GM19397 (cell line): ENCODE measurements at regions not wholly inside any gene's neighbourhood (a gene's known extent, or its start where the extent isn't known, plus 50 kb on each side); places are given as distances from the start of the nearest gene placed in this dataset.
"Not testable (repeated sequence)": the region's sequence is repeated elsewhere in the genome, so short reads cannot be mapped to it uniquely, and the experiment has no call there.

Experiments
- ATAC-seq: cut with Tn5 transposase; IDR thresholded peaks from one replicate; pipeline ENCODE4 v1.9.1; 2021; ENCODE audit warnings: mild to moderate bottlenecking, moderate library complexity; ENCODE audit not compliant: unreplicated experiment

DNA sequence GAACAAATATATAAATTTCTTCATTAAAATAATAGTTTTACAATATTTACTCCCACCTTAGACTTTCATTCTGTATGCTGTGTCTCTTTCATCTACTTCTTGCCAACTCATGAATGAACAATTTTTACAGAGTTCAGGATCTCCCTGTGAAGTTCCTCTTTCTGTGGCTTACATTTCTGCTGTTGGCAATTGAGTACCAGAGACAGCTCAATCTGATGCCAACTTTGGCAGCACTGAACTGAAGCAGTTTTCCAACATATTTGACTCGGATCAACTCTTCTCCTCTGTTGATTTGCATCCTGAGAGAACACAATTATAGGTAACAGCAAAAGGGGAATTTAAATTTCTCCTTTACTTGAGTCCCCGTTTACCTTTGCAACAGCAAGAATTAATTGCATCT is 1262.2 kb downstream of the EFNA5 start:
- ATAC-seq = no peak

DNA sequence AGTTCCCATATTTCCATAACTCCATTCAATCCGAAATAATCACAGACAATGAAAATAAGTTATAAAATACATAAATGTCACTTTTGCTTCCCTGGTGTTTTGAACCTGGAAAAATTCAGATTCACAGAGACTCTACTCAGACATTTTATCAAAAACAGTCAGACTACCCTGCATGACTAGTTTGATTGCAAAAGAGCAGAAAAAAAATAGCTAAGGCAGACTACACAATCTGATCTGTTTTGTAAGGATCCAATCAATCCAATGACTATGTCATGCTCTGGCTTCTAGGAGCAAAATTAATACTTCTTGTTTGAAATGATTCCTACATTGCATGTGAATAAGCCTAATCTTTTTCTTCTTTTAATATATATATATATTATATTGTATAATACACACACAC is 1262.6 kb downstream of the EFNA5 start:
- ATAC-seq = no peak

DNA sequence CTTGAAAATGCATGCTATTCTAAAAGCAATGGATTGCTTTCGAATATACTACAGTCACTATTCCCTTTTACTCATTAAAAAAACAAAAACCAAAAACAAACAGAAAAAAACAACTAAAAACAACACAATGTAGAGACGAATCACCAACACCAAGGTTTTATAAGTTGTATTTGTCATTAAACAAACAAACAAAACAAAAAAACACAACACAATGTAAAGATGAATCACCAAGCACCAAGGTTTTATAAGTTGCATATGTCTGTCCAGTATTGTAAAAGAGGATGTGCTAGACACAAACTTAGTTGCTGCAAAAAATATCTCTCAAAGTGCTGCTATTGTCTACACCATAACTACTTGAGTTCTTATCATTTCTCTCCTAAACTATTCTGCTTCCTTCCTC is 1269.2 kb downstream of the EFNA5 start:
- ATAC-seq = no peak

DNA sequence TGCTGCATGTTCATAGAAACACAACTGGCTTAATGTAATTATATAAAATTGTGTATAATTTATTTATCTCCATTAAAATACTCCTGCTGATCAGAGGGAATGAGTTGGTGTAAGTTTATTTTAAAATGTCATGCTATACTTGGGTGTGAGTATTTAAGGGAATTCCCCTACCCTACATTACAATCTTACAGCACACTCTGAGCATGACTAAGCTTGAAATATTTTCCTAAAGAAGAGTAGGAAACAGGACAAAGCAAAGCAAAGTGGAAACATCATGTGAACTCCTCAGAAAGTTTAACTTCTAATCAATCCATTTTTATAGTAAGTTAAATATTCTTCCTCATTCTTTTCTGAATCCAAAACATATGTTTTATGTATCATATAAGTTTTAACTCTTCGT is 1271.3 kb downstream of the EFNA5 start:
- ATAC-seq = no peak

DNA sequence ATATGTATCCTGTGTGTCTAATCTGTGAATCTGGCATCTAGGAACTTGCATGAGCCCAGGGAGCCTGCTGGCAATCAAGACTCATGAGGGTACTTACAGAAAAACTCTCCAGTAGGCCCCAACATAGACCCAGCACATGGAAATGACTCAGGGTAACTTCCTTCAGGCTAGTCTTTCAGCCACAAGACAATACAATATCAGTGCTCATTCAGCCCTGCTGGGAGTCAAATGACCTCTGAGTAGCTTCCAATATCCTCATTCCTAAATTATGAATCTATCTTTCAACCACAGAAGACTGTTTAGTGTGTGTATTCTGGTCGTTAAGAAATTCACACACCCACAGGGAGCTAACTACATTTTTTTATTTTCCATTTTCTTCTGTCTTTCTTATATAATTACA is 1273.0 kb downstream of the EFNA5 start:
- ATAC-seq = no peak

DNA sequence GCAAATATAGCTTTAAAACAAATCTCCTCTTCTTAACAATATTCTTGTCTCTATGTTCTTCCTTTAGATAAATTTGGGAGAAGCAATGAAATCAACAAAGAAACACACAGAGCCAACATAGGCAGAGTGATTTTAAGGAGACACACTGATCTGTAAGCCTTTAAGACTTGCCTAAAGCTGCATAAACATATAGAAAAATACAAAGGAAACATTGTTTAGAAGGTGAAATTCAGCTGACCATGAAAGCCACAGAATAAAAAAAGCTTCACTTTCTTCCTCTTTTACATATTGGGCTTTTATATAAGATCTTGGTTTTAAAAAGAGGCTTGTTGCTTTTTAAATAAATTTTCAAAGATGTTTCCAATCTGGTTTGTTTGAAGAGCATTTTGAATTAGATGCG is 1277.5 kb downstream of the EFNA5 start:
- ATAC-seq = no peak

DNA sequence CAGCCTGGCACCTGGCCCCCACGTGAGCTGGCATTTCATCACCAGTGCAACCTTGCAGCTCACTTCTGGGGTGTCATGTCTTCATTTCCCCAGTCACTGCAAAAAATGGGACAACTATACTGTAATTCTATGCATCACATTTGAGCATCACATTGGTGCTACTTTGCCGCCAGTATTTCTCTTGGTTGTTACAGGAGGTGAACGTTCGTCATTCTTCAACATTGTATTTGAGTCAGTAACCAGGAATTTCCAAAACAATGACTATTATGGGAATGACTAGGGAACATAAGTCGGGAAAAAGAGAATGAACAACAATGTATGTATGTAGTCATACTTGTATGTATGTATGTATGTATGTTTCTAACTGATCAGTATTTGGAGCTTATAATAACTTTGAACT is 1278.0 kb downstream of the EFNA5 start:
- no peak for ATAC-seq

DNA sequence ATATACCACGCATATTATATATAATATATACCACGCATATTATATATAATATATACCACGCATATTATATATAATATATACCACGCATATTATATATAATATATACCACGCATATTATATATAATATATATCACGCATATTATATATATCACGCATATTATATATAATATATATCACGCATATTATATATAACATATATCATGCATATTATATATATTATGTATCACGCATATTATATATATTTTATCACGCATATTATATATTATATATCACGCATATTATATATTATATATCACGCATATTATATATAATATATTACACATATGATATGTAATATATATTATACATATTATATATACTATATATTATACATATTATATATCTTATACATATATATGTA is 1283.0 kb downstream of the EFNA5 start:
- ATAC-seq = not testable (repeated sequence)

DNA sequence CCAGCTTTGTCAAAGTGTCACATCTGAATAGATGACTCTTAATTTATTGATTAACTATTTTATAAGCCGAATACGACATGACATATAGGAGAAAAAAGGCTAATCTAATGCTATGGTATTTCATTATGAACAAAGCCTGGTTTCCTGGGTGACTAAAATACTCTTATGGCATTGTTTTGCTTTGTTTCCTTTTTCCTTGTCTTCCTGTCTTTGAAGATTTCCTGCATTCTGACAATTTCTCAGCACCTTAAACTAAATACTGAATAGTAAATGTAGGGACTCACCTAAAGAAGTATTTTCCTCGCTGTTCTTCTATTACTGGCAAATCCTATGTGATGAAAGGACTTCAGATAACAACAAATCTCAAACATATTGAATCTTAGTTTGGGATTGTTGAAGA is 1284.5 kb downstream of the EFNA5 start:
- no peak for ATAC-seq

DNA sequence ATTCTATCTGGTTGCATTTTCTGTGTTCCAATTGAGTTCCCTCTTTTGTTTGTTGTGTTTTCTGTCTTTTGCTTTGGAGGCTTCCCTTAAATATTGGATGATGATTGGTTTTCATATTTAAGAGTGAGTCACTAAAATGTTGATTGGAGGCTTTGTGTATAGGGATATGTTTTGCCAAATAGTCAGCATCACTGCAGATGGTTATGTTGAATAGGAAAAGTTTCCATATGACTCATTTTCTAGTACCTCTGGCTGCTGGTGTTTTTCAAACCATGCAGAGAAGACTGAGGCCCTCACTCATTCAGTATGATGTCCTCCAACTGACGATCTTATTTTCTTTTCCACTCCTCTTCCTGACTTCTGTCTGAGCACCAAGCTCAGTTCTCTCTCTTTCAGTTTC is 1290.0 kb downstream of the EFNA5 start:
- no peak for ATAC-seq

DNA sequence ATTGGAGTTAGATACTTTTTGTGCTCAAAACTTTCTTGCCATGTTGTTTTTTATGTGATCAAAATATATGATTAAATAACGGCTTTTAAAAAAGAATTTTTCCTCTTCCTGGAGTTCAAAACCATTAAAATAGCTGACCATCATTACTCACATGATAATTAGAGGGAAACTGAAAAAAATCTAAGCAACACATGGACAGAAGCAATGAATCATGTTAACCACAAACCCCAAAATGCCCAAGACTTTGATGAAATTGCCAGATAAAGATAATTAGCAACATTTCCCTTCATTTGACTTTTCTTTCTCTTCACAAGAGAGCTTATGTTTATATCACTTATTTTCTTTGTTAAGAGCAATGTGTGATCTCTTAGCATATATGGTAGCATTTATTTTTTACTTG is 1294.2 kb downstream of the EFNA5 start:
- no peak for ATAC-seq

DNA sequence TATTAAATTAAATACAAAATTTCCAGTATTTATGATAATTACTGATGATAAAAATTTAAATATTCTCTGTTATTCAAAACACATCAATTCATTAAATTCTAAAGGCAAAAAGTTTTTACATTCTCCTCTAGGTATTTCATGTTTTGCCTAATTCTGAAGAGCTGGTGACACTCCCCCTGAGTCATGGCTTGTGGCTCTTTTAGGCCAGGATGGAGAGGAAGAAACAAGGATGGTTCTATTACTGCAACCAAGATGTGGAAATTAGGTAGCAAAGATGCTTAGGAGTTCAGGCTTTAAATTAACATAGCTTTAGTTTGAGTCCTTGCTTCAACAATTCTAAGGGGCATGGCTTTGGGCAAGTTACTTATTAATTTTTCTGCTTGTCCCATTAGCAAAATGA is 1295.8 kb downstream of the EFNA5 start:
- ATAC-seq = no peak

DNA sequence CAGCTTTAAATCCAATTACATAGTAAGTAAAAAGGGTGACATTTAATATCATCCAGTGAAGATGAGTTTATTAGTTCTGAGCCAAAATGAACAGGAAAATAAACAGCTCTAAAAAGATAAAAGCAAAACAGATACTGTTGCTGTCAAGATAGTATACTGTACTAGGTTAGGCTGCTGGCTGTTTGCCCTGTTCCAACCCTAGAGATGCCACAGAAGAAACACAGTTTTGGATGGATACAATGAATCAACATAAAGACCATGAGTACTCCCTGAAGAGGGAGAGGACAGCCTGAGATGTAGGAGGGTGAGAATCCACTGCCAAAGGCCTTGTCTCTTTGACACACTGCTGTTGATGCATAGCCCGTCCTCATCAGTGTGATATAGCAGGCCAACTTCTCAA is 1302.7 kb downstream of the EFNA5 start:
- no peak for ATAC-seq

DNA sequence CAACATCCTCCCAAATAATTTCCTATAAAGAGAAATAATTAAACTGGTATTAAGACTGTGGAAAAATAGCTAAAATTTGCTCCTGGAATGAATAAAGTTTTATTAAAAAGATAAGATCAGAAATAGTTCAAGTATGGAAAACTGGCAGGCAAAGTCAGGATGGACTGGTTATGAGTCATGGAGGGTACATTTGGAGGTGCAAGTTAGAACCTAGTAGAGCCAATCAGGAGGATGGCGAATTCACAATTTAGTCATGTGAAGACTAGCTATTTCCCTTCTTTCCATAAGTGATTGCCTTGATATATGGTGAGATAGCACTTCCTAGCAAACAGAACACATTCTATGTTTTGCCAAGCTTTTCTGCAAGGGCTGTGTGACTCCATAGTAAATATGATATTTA is 1303.5 kb downstream of the EFNA5 start:
- ATAC-seq = no peak

DNA sequence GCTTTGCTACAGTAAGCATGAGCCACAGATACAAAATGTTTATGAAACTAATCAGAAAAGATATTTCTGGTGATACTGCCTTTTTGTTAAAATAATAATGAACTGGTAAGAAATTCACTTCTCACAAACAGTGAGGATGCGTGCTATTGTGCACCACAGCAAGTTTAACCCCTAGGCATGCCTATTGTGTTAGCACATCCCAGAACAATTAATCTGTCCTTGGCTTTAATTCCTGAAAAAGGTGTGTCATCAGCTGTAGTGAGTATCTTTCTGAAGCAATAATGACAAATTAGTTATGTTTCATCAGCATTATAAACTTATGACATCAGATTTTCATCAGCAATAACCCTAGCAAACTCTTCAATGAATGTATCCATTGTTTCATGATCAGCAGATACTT is 1307.2 kb downstream of the EFNA5 start:
- ATAC-seq = no peak

DNA sequence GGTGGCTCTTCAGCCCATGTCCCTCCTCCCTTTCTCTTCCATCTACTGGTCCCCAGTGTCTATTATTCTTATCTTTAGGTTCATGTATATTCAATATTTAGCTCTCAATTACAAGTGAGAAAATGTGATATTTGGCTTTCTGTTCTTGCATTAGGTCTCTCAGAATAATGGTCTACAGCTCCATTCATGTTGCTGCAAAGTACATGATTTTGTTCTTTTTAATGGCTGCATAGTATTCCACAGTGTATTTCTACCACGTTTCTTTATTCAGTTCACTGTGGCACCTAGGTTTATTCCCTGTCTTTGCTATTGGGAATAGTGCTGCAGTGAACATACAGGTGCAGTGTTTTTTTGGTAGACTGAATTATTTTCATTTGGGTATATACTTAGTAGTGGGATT is 1308.8 kb downstream of the EFNA5 start:
- ATAC-seq = no peak

DNA sequence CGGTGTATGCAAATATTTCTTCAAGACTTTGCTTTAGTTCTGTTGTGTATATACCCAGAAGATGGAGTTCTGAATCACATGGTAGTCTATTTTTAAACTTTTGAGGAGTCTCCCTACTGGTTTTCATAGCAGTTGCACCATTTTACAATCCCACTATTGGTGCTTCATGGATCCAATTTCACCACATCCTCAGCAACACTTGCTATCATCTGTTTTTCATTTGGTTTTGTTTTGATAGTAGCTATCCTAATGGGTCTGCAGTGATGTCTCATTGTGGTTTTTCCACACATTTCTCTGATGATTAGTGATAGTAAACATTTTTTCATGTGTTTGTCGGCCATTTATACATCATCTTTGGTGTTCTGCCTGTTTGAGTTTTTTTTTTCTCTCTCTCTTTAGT is 1339.3 kb downstream of the EFNA5 start:
- no peak for ATAC-seq

DNA sequence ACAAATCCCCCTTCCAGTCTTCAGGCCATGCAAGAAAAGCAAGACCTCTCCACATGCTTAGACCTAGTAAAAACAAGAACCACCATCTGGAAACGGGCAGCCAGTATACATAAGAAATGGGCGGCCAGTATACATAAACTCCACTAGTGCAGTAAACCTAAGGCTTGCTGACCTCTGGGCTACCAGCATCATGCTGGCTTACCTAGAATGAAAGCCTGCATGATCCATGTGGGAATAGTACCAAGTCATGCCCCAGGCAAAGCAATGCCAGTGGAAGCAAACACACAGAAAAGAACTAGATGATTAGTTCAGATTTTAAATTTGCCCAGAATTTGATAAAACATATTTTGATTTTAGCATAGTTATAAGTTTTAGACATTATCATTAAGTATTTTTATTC is 1346.4 kb downstream of the EFNA5 start:
- ATAC-seq = no peak

DNA sequence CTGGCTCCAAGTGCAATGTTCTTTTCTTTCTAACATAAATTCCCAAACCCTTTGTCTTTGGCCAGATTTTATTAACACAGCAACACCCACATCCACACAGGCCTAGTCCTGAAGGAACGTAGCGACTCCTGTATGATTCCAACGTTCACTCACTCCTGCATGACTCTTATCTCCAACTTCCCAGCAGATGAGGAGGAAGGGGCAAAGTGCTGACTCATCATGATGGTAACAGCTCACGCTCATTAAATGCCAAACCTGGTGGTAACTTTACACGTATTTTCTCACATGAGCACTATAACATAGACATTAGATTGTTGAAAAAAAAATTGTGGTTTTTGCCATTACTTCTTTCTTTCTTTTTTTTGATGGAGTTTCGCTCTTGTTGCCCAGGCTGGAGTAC is 1349.5 kb downstream of the EFNA5 start:
- ATAC-seq = no peak

DNA sequence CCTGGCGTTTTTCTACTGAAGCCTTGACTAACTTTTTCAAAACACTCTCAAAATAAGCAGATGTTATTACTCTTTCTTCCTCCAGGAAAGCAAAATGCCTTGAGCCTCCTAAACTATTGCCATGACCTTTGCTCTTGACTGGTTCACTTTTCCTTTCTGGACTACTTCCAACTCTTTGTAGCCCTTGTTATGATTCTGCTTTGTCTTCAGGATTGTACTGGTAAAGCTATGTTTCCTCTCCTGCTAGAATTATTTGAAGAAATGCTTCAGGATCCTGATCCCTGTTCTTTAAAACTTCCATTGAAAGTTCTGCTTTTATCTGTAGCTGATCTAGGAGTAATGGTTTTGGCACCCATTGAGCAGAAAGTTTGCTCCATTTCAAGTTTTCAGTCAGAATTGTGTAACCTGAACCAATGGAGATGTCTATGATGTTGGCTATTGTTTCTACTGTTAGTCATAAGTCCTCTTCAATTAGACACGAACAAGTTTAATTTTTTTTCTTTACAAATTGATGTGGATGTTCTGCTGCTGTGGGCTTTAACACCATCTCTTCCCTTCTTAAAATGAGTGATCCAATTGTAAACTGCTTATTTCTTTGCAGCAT is 1356.4 kb downstream of the EFNA5 start:
- no peak for ATAC-seq

DNA sequence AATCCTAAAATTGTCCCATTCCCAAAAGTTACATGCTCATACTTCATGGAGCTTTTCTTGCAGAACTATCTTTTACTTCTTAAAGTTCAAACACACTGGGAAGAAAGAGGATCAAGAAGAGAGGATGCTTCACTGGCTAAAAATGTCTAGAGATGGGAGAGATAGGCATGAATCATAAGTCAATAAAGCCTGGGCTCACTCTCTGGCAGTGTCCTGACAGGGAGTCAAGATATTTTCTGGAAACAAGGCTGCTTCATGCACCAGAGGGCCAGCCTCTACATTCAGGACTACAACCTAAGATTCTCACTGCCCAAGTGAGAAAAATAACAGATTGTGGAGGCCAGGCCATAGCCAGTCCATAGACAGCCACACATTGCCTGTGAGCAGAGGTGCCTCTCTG is 1358.4 kb downstream of the EFNA5 start:
- ATAC-seq = no peak

DNA sequence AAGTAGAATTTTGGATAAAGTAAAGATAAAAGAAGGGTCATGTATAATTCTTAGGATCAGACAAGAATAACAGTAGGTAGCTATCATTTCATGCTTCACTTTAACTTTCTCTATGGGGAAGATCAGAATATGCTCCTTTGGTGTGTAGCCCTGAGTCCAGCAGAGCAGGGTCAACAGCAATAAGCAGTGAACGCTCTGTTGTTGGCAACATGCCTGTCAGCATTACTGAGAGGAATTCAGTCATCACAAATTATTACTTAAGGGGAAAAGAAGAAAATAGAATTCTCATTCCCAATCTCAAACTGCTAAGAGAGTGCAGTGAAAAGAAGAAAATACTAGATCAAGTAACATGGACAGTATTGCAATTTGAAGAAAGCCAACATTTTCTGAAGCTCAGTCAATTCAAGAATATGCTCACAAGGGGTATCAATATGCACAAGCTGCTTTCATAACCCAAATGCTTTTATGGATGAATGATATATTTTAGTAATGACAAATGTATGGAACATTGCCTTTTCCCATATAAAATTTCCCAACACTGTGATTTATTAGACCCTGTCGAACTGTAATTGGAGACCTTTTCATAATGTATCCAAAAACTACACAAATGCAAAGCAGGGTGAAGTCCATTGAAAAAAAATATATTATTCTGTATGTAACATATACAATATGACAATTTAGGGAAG is 1359.4 kb downstream of the EFNA5 start:
- no peak for ATAC-seq

DNA sequence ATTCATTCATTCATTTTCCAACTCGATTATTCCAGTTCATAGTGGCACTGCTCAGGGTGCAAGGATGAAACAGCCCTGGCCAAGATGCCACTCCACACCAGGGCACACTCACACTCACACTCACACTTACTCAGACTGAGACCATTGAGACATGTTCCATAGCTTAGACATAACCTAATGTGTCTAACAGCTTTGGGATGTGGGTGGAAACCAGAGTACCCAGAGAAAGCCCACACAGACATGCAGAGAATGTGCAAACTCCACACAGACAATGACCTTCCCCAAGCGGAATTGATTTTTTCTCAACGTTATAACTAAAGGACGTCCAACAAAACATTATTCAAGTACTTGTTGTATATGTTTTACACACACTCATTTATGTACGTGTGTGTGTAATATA is 1363.5 kb downstream of the EFNA5 start:
- ATAC-seq = no peak
